PFSK-1 (cell line): ENCODE measurements at regions not wholly inside any gene's neighbourhood (a gene's known extent, or its start where the extent isn't known, plus 50 kb on each side); places are given as distances from the start of the nearest gene placed in this dataset.

Experiments used
- FOXP2 ChIP-seq: optimal IDR thresholded peaks from 2 replicates; pipeline ENCODE3; 2011; ENCODE audit warnings: borderline replicate concordance, control low read depth, inconsistent platforms; ENCODE audit not compliant: insufficient read depth; ENCODE audit errors: extremely low read length, extremely low read depth
- POLR2AphosphoS5 ChIP-seq: IDR thresholded peaks from 2 replicates; pipeline ENCODE4 v1.6.1; 2012; ENCODE audit warnings: low read depth, mild to moderate bottlenecking, control low read depth, low read length, moderate library complexity
- SIN3A ChIP-seq: IDR thresholded peaks from 2 replicates; pipeline ENCODE4 v1.6.1; 2012; ENCODE audit warnings: mild to moderate bottlenecking, low read length, moderate library complexity, borderline replicate concordance; ENCODE audit not compliant: insufficient read depth
- TAF1 ChIP-seq: IDR thresholded peaks from 2 replicates; pipeline ENCODE4 v1.6.1; 2012; ENCODE audit warnings: low read length, control low read depth, borderline replicate concordance; ENCODE audit not compliant: insufficient read depth
- TF ChIP-seq, protein P1 (sequence below), 2 experiments: IDR thresholded peaks; 2 replicates each; pipeline versions ENCODE4 v1.6.1 to v1.8.0; 2011 to 2012; ENCODE audit warnings: low read depth in 2 of 2, low read length in 2 of 2, control low read depth in 1 of 2, inconsistent platforms in 1 of 2, mild to moderate bottlenecking in 1 of 2, moderate library complexity in 1 of 2; ENCODE audit not compliant: insufficient read depth in 1 of 2

DNA sequence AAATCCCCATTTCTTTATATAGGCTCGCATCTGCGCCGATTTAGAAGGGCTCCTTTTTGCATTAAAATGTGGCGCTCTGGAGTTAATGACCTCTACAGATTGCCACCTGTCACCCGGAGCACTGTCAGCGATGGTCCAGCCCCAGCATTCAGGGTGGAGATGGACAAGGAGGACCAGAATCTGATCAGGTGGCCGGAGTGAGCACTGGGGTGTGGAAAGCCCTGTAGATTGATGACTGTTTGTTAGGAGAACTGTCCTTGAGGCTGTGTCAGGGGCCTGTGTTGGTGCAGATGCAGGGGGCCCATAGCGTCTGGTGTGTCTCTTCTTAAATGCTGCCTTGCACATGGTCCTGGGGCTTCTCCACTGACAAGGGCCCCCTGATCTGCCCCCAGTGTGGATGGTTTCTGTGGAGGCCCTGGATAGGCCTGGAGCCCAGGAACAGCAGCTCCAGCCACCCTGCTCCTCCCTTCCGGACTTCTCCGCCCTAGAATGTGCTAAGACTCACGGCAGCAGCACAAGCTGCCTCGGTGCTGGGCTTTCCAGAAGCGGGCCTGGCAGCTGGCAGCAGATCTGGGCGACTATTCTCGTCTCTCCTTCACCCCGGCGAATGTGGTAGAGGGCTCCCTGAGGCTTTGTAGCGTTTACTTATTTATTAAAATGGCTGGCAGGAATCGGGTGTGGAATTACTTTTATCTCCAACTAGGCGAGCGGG, 1333.3 kb downstream of the BRD1 start:
- no peak for TF ChIP-seq SIN3A

DNA sequence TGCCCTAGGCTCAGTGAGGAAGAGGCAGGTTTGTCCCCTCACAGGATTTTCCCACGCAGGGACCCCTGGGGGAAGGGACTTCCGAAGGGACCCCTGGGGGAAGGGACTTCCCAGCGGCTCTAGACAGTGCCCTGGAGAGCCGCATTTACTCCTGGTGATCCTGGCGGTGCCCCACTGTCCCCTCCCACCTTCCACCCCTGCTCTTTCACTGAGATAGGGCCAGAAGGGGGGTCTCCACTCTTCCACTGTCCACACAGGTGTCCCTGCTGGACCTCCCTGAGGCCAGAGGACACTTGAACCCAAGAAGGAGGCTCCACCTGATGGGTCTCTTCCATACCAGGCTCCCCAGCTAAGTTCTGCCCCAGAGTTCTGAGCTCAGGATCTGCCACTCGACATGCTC, 1333.9 kb downstream of the BRD1 start:
- TF ChIP-seq TAF1 (no peak), POLR2AphosphoS5 (no peak), SIN3A (no peak), FOXP2 (no peak)
- TF ChIP-seq, protein P1, sequence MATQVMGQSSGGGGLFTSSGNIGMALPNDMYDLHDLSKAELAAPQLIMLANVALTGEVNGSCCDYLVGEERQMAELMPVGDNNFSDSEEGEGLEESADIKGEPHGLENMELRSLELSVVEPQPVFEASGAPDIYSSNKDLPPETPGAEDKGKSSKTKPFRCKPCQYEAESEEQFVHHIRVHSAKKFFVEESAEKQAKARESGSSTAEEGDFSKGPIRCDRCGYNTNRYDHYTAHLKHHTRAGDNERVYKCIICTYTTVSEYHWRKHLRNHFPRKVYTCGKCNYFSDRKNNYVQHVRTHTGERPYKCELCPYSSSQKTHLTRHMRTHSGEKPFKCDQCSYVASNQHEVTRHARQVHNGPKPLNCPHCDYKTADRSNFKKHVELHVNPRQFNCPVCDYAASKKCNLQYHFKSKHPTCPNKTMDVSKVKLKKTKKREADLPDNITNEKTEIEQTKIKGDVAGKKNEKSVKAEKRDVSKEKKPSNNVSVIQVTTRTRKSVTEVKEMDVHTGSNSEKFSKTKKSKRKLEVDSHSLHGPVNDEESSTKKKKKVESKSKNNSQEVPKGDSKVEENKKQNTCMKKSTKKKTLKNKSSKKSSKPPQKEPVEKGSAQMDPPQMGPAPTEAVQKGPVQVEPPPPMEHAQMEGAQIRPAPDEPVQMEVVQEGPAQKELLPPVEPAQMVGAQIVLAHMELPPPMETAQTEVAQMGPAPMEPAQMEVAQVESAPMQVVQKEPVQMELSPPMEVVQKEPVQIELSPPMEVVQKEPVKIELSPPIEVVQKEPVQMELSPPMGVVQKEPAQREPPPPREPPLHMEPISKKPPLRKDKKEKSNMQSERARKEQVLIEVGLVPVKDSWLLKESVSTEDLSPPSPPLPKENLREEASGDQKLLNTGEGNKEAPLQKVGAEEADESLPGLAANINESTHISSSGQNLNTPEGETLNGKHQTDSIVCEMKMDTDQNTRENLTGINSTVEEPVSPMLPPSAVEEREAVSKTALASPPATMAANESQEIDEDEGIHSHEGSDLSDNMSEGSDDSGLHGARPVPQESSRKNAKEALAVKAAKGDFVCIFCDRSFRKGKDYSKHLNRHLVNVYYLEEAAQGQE (IDR thresholded peaks at IDR 0.05; ENCODE audit: insufficient read depth in 1 of 2, low read depth in 2 of 2, low read length in 2 of 2) = no peak

DNA sequence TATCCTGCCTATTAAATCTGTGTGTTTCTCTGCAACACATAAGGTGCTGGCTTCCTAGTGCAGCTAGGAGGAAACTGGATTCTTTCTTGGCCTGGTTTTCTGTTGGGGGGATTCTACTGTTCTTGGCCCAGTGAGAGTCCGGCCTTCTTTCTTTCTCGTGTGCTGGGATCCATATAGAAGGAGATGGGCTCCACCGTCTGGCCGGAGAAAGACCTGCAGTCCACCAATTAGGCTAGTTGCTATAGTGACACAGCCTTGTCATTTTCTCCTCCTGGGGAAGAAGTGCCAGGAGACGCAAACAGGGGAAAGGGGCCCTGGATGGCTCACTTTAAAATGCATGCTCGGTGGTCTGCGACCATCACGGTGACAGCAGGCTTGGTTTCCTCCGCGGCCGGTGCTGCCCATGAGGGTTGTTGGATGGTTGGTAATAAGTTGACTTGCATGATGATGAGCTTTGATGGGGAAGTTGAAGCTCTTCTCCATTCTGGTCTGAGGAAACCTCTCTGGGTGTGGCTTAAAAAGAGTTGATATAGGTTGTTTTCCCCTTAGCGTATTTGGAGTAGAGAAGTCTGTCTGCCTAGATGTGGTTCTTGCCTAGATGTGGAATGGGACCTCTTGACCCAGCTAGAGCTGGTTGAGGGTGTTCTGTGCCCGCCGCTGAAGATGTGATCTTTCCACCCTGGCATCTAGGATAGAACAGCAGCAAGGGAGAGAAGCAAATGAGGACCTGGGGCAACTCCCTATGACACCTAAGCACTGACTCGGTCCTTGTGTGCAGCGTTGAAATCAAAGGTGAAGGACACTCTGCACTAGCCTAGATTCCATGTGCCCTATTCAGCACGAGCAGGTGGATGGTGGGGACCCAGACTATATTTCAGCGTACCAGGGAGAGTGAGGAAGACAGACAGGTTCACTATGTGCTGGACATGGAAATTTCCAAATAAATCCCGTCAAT, 1335.0 kb downstream of the BRD1 start:
- TF ChIP-seq SIN3A (no peak), POLR2AphosphoS5 (no peak), TAF1 (no peak), FOXP2 (no peak)
- TF ChIP-seq, protein P1 (IDR thresholded peaks at IDR 0.05; ENCODE audit: insufficient read depth in 1 of 2, low read depth in 2 of 2, low read length in 2 of 2) = no peak

DNA sequence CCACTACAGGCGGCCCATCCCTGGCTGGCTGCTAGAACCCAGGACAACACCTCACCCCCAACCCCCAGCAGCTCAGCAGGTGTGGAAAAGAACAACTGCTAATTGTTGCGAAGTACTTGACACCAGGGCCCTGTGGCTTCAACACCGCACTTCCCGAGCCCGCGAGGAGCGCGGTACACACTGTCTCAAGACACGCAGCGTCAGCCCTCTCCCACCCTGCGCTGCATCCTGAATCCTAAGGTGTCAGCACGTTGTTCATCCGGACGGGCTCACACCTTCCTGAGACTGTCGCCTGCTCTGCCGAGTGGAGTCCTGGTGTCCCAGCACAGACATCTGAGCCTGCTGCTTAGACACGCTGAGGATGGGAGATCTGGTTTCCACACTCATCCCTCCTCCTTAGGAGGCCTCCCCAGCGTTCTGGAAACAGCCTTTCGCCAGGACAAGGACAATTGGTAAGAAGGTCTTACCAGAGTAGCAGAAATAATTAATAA, 1336.2 kb downstream of the BRD1 start:
- TF ChIP-seq POLR2AphosphoS5 = no peak
- no peak for TF ChIP-seq FOXP2
- TF ChIP-seq, protein P1 (IDR thresholded peaks at IDR 0.05; ENCODE audit: insufficient read depth in 1 of 2, low read depth in 2 of 2, low read length in 2 of 2) = no peak
- TF ChIP-seq TAF1 = no peak
- no peak for TF ChIP-seq SIN3A

DNA sequence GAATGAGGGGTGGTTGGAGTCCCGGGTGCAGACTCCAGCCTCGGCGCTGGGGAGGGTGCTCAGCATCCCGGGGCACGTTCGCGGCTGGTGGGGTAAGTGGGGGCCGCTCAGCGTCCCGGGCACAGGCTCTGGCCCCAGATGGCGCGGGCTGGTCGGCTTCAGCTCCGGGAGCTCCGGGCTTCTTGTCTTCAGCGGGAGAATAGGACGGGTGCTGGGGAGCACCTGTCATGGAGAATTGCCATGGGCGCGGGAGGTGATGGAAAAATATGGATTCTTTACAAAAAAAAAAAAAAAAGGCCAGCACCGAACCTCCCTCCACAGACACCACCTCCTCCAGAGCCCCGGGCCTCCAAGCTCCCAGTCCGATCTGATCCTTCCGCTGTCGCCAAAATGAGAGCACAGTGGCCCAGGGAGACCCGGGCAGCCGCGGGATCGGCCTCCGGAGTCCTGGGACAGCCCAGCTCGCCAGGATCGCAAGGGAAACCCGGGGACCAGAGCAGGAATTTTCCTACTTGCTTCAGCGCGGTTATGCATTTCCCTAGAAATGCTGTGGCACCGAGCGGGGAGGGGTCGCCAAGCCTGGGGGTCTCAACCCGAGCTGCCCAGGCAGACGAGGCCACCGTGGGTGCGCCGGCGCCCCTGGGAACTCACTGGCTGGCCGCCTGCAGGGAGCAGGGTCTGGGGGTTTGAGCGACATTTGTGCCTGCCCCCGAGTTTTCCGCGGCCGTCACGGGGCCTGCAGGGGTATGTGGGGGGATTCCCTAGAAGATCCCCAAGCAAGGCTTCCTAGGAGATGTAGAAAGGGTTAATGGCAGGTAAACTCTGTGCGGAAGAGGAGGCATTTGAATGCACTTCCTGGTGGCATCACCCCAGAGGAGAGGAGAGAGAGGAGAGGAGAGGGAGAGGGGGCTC, 1336.9 kb downstream of the BRD1 start:
- TF ChIP-seq TAF1 (no peak), SIN3A (no peak), FOXP2 (no peak), POLR2AphosphoS5 (no peak)
- TF ChIP-seq, protein P1 (IDR thresholded peaks at IDR 0.05; ENCODE audit: insufficient read depth in 1 of 2, low read depth in 2 of 2, low read length in 2 of 2) = no peak
